ENCODE measurements at regions not wholly inside any gene's neighbourhood (a gene's known extent, or its start where the extent isn't known, plus 50 kb on each side); places are given as distances from the start of the nearest gene placed in this dataset.
"Not testable (repeated sequence)": the region's sequence is repeated elsewhere in the genome, so short reads cannot be mapped to it uniquely, and the experiment has no call there.

DNA sequence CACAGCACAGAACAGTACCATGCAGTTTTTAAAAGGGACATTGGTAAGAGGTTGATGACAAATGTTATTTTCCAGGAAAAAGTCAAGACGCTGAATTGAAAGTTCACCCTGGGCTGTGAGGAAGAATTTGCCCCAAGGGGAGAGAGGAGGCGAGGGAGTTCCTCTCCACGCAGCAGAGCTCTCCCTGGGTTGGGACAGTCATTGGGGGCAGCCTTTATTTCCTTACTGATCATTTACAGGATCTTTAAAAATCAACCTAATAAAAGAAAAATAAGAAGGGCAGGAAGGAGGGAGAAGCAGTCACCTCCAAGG is 49.9 kb upstream of the WNT7B start:
- DNase-seq (ENCODE audit: low spot score), result no peak

DNA sequence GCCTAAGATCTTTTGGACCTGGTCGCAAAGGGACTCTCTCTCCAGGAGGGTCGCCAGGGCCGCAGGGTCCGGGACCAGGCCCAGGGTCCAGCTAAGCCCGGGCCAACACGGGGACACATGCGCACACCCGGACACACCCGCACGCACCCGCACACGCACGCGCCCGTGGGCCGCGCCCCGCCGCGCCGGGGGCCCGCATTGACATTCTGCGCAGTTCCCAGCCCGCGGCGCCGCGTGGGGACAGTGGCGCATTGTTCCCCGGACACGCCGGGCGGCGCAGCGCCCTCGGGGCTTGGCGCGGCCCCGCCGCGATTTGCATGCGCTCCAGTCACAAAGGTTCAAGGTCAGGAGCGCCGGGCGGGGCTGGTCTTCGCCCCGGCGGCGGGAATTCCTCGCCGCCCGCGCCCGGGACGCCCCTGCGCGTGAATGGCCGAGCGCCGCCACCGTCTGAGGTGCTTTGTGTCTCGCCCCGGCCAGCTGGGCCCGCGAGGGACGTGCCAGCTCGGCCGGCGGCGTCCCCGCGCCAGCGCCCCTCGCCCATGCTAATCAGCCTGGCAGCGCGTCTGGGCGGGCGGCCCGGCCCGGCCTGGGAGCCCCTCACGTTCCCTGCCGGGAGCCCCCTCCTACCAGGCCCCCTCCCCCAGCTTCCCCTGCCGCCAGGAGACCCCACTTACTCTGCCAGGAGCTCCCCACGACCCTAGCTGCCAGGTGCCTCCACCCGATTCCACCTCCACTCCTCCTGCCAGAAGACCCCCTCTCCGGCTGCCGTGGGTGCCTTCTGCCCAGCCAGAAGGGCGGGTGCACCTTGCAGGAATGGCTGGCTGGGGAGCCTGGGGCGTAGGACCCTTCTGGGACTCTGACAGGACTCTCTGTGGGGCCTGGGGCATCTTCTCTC is 50.5 kb upstream of the WNT7B start:
- DNase-seq (ENCODE audit: low spot score), result no peak

DNA sequence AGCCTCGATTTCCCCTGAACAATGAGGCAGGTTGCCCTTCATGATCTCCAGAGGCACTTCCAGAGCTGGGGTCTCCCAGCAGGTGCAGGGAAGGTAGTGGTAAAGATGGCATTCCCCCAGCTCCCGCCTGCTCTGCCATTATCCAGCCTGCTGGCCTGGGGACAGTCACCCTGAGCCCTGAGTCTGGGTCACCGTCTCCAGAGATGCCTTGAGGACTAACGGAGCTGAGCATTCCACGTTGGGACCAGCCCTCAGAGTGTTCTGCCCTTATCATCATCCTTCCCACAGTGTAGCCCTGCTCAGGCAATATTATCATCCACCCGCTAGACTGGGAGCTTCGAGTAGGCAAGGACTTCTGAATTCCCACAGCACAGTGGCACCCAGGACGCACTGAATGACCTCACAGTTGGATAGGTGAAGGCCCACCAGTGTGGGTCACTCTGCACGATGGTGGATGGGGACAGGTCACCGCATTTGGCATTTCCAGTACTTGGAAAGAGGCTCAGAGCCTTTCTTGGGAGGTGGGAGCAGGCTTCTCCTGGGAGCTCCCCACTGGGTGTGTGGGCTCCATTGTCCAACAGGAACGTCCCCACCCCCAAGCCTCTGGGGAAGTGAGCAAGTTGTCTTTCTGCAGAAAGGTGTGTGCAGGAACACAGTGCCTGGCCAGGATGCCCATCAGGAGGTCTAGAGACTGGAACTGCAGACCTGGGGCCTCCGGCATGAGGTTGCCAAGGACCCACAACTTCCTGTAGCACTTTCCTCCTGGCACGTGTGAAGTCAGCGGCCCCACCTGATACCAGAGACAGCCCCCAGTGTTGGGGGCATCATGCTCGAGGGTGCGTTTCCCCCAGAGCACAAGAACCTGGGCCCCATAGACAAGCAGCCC is 51.4 kb upstream of the WNT7B start:
- DNase-seq (ENCODE audit: low spot score), result no peak

DNA sequence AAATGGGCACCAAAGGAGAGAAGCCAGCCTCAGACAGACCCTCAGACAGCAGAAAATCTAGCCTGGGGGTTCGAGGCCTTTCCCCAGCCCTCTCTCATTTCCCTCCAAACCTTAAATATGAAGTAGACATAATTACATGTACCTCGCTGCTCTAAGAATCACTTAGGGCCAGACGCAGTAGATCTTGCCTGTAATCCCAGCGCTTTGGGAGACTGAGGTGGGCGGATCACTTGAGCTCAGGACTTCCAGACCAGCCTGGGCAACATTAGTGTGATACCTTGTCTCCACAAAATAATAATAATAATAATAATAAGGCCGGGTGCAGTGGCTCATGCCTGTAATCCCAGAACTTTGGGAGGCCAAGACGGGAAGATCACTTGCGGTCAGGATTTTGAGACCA is 52.1 kb upstream of the WNT7B start:
- no peak for DNase-seq (ENCODE audit: low spot score)

DNA sequence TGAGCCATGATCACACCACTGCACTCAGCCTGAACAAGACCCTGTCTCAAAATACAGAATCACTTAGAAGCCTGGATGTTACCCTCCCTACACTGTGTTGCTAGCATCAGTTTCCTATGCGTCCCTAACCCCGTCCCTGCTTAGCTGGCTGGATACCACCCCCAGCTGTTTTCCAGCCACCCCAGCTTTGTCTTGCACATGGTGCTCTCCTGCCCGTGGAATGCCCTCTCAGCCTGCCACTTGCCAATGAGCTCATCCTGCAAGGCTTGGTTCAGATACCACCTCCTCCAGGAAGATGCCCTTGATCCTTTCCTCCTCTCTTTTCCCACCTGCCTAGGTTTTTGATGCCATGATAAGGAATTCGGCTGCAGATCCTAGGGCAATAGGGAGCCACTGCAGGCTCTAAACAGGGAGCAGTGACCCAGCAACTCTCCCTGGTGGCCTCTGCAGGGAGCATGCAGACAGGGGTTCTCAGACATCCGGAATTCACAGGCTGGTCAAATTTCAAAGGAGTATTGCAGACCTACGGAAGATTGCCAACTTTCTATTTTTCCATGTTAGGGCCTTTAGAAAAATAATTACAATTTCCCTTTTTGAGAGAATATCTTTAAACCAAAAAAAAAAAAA is 52.7 kb upstream of the WNT7B start:
- no peak for DNase-seq (ENCODE audit: low spot score)

DNA sequence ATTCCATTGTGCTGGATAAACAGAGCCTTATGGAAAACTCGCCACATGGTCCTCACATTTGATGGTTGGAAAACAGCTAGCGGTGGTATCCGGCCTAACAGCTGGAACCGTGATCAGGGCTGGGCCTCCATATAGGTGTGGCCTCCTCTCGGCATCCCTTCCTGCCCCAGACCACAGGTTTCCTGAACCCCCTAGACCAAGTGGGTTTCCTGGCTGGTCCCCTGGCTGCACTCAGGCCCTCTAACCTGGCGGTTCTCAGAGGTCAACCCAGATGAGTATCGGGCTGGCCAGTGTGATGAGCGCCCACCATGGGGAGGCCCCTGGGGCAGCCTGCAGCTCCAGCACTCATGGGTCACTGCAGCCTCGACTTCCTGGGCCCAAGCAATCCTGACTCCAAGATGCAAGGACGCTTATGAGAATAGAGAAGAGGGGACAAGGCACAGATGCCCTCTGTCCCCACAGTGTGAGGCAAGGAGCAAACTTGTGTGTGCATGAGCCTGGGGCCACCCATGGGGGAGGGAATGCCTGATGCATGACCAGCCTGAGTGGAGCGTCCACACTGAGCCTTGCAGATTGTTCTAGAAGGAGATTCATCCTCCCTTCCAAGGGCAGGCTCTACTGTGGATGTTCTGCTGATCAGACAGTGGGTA is 53.4 kb upstream of the WNT7B start:
- no peak for DNase-seq (ENCODE audit: low spot score)

DNA sequence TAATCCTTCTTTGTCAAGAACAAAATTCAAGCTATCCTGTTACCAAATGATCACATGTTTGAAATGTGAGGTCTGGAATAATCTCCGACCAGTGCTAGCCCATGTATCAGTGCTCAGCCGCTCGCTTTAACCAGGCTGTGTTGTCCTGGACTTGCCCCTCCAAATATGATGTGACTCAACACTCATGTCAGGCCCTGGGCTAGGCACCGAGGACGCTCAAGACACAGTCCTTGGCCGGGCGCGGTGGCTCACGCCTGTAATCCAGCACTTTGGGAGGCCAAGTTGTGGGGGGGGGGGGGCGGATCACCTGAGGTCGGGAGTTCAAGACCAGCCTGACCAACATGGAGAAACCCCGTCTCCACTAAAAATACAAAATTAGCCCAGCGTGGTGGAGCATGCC is 54.1 kb upstream of the WNT7B start:
- no peak for DNase-seq (ENCODE audit: low spot score)

DNA sequence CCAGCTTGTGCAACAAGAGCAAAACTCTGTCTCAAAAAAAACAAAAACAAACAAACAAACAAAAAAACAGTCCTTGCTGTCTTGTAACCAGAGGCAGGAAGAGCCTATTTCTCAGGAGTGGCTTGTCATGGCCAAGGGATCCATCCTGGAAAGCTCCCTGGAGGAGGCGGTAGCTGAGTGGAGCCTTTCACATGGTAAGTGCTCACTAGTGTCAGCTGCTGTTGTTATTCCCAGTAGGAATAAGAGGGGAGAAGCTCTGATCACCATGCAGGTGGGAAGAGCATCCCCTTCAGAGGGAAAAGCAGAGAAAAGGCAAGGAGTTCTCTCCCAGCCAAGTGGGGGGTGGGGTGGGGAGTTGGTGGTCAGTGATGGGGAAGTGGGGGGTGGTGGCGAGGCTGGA is 54.6 kb upstream of the WNT7B start:
- DNase-seq (ENCODE audit: low spot score), result no peak

DNA sequence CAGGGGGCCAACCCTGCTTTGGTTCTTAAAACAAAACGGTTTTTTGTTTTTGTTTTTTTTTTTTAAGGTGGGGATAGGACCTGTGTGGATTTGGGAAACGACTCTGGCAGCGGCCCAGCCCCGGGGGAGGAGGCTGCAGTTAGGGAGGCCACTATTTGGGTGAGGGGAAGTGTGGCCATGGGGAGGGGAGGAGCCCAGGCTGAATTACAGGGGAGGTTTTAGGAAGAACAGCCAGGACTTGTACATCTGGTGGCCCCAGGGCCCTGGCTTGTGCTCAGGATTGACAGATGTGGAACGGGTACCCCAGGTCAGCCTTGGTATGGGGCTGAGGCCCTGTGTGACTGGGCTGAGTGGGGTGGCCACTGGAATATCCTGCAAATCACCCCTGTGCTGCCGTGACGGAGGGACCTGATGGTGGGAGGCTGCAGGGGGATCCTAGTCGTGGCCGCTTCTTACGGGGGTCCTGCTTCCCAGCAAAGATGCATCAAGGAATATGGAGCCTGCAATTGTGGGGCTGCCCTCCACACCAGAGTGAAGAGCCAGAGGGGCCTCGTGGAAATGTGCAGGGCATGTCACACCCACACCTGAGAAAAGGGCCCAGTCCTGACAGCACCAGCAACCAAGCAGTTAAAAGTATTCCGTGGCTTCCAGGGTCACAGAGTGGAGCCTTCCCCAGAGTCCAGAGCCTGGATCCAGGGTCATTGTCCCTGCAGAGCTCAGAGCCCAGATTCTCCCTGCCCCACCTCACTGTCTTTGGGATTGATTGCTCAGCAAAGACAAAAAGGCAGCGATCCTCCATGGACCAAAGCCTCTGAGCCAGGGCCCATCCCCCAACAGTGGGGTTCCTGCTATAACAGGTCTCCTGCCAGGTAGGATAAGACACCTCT is 55.2 kb upstream of the WNT7B start:
- no peak for DNase-seq (ENCODE audit: low spot score)

DNA sequence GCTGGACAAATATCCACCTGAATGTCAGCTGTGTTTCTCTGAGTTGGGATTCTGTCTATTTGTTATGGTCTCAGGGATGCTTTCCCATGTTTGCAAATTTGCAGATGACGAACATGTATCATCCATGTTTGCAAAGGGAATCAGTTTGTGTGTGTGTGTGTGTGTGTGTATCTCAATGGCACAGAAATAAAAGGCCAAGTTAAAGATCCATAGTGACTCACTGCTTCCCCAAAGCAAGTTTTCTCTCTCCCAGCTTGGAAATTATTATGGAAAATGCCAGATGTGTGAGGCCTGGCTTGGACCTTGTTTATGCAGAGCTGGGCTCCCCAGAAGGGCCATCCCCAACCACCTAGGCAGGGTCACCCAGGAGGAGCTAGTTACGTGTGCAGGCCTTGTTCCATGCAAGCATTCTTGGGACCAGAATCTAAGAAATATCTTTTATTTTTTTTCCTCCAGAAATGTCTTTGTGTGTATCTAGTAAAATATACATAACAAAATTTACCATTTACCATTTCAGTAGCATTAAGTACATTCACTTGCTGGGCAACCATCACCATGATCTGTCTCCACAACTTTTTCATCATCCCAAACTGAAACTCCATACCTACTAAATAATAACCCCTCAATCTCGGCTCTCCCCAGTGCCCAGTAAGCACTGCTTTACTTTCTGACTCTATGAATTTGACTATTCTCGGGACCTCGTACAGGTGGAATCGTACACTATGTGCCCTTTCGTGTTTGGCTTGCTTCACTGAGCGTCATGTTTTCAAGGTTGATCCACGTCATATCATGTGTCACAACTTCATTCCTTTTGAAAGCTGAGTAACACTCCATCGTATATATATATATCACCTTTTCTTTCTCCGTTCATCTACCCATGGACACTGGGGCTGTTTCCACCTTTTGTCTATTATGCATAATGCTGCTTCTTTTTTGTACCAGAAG is 56.6 kb upstream of the WNT7B start:
- no peak for DNase-seq (ENCODE audit: low spot score)

DNA sequence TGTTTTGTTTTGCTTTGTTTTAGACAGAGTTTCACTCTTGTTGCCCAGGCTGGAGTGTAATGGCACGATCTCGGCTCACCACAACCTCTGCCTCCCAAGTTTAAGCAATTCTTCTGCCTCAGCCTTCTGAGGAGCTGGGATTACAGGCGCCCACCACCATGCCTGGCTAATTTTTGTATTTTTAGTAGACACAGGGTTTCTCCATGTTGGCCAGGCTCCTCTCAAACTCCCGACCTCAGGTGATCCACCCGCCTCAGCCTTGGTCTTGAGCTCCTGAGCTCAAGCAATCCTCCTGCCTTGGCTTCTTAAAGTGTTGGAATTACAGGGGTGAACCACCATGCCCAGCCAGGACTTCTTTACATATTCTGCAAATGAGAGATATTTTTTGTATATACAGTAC is 57.5 kb upstream of the WNT7B start:
- not testable (repeated sequence) for DNase-seq (ENCODE audit: low spot score)

DNA sequence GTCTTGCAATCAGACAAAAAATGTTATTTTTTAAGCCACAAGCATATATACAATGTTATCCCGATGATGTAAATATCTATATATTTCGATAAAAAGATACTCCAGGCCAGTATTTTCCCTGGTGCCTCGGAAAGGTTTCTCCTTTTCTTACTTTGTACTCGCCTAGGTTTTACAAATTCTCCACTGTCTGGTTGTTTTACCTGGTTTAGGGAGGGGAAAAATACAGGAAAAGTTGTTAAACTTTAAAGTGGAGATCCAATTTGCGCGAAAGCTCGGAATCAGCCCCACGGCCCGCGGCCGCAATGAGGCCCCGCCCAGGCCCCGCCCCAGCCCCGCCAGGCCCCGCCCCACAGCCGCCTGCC is 58.4 kb upstream of the WNT7B start:
- no peak for DNase-seq (ENCODE audit: low spot score)

DNA sequence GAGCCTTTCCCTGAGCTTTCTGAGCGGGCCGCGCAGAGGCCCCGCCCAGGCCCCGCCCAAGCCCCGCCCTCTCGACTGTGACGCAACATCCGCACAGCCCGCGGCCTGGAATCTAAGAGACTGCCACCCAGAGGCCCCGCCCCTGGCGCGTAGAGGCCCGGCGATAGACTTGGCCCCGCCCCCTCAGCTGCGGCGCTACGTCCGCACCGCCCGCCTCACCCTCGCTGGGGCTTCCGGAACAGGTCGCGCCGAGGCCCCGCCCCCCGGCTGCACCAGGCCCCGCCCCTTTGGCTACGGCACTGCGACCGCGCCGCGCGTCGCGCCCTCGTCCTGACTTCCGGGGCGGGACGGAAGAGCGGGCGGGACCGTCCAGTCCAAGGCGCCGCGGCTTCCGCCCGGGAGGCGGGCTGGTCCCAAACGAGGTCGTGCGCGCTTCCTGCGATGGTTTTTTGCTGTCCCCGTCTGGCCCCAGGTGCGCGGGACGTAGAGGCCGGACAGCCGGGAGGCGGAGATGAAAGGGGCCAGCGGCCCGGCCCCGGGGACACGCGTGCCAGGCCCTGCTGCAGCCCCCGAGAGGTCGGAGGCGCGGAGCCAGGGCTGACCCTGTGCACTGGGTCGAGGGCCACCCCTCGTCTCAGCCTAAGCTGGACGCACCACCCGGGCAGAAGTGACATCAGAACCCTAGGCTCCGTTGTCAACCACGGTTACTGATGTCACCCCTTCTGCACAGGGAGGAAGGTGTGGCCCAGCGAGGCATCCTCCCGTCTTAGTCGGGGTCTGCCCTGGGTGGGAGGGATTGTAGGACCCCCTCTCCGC is 59.0 kb upstream of the WNT7B start:
- peak; percentile 100 for DNase-seq (ENCODE audit: low spot score)

DNA sequence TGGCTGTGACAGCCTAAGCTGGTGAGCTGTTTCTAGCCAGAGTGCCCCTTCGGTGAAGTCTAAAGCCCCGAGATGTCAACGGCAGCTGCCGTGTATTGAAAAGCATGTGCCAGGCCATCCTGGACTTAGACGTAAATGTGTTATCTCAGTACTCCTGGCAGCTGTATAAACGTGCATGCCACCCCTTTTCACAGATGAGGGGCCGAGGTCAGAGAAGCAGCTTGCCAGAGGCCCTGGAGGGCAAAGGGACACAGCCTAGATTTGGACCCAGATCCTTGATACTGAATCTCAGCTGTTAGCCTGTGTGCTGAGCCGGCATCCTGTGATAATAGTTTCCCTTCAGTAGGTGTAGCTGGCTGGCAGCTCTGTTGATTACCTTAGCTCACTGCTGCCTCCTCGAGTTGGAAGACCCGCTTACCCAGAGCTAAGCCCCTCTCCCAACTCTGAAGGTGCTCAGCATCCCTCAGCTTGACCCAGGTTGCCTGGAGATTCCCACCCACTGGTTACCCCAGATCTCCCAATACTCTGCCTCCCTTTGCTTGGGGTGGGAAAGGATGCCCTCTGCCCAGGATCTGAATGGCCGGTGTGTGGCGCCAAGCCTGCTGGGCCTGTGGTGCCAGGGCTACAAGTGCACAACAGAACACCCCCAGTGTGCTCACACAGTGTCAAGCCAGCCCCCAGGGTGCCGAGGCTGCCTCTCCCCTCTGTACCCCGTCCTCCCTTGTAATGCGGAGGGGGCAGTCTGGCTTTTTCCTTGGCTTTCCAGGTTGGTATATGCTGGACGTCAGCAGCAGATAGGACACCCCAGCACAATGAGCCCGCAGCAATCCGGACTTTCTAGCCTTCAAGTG is 59.8 kb upstream of the WNT7B start:
- no peak for DNase-seq (ENCODE audit: low spot score)

DNA sequence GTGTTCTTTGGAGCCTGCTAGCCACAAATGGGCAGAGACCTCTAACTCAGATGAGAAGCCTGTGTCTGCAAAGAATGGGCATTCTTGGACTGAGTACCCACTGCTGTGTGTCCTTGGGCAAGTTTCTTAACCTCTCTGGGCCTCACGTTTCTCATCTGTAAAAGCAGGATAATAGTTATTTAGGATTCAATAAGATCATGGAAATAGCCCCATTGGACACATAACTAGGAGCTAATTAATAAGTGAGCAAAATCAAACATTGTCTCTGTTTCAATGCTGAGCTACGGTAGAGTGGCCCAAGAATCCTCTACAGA is 61.2 kb upstream of the WNT7B start:
- DNase-seq (ENCODE audit: low spot score), result no peak

DNA sequence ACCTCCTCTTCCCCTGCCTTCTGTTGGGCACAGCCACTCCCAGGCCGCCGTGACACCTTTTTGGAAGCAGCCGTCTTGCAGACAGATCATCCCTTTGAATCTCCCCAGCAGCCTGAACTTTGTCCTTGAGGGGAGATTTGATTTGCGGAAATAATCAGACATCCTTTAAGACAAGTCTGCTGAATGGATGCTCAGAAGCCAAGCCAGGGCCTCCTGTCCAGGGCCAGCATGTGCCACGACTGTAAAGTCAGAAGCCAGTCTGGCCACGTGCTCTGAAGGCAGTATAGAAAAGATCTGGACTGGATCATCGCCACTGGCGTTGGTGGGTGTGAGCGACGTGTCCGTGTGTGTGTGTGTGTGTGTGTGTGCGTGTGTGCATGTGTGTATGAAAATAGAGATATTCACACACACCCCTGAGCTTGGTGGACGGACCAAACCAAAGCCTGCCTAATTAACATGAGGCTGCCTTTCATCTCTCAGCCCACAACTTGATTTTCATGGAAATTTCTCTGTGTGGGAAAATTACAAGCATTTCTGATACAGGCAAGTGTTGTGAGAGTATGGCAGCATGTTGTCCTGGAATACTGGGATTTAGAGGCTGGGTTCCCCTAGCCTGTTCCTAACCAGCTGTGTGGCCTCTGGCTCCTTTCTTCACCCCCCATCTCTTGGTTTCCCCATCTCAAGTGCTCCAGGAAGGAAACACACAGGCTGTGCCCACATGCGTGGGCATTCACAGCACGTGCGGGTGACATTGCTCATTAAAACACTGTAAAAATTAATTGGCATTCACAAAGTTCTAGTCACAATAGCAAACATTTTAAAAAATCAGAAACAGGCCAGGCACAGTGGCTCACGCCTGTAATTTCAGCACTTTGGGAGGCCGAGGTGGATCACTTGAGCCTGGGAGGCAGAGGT is 61.8 kb upstream of the WNT7B start:
- DNase-seq (ENCODE audit: low spot score), result no peak

DNA sequence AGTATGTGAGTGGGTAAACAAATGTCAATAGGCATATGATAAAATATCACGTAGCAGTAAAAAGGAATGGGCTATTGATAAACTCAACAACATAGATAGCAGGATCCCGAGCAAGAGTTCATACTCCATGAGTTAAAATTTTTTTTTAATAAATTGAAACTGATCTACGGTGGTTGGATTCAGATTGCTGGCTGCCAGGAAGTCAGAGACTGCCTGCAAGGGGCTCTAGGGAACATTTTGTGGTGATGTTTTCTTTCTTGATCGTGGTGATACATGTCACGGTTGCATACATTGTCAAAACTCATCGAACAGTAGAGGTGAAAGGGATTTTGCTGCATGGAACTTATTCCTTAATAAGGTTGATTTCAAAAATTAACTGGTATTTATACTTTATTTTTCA is 62.6 kb upstream of the WNT7B start:
- no peak for DNase-seq (ENCODE audit: low spot score)
